Medulla oblongata (tissue), 1 donor: ENCODE measurements at regions not wholly inside any gene's neighbourhood (a gene's known extent, or its start where the extent isn't known, plus 50 kb on each side); places are given as distances from the start of the nearest gene placed in this dataset.

Source experiments
- DNase-seq: peaks from one replicate; pipeline ENCODE4 v3.0.0-alpha.2; 2015; ENCODE audit errors: extremely low spot score

DNA sequence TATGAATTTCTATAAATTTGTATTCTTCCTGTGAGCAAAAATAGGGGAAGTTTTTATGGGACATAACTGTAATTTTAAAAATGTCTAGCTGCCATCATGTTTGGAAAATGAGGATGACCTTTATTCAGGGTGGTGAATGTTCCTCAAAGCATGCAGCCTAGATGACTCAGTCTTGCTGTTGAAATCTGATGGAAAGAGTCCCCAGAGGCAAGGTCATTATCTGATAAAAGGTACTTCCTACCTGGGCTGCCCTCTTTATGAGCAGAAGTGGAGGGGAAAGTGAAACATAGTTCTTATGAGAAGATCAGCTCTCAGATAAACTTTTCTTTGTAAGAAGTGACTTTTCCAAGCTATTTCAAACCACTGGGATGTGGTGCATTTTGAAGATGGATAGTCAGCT, 1144.7 kb upstream of the PIK3C3 start:
- DNase-seq = no peak

DNA sequence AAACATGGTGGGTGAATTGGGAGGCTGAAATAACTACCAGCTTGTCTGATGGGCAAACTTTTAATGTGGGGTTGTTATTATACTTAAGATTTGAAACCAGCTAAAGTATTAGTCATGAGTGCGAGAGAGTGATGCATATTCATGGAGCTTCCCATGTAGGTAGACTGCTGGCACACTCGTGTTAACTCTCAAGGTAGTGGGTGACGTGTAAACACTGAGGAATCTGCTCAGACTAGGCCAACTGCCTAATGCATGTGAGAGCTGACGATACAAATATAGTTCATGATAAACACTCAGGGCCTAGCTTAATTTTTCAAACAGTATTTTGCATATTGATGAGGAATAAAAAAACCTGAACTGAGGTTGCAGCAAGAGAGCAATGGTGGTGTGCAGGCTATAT, 1165.7 kb upstream of the PIK3C3 start:
- no peak for DNase-seq

DNA sequence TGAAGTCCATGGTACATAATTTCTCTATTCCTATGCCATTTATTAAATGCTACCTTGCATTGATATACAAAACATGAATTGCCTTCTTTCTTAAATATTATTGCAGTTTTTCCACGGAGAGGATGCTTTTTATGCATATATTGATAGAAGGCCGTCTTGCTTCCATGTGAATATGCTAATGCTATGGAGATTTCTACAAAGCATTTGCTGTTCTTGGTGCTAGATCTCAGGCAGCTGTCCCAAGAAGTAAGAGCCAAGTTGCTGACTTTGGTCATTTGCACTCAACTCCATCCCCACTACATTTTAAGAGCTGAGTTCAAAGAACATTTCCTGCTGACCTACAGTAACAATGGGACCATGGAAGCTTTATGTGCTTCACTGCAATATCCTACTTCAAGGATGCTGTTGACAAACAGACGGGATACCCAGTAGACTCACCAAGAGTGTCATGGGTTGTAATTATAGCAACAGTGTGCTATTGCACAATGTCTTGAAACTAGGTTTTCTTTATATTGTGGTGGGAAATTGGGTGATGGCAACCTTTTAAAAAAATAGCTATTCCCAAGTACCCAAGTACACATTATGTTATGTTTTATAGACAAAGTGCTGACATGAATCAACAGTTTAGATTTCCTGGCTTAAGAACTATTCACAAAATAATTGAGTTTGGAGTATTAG, 1172.4 kb upstream of the PIK3C3 start:
- DNase-seq = no peak

- no peak for DNase-seq
Observed at GRCh38 chr18:40769786-40770185, 1185.2 kb upstream of the PIK3C3 start.

GRCh38 chr18:40760251-40760650, 1194.8 kb upstream of the PIK3C3 start:
- no peak for DNase-seq

GRCh38 chr18:40754477-40754876, 1200.6 kb upstream of the PIK3C3 start:
- DNase-seq = no peak

DNA sequence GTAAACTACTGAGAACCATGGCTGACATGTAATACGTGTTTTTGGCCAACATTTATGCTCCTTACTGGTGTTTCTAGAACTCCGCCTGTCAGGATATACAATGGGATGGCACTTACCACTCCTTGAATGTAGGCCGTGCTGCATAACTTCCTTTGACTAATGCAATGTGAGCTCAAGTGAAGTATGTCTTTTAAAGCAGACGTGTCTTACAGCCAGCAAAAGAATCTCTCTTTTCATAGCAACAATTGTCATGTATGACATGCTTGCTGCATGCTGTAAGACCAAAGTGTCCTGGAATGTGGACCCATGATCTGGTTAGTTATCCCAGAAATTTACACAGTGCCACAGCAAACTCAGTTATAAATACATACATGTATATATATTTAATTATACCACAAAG, 1202.7 kb upstream of the PIK3C3 start:
- no peak for DNase-seq

GRCh38 chr18:40751186-40751585, 1203.8 kb upstream of the PIK3C3 start:
- no peak for DNase-seq

DNA sequence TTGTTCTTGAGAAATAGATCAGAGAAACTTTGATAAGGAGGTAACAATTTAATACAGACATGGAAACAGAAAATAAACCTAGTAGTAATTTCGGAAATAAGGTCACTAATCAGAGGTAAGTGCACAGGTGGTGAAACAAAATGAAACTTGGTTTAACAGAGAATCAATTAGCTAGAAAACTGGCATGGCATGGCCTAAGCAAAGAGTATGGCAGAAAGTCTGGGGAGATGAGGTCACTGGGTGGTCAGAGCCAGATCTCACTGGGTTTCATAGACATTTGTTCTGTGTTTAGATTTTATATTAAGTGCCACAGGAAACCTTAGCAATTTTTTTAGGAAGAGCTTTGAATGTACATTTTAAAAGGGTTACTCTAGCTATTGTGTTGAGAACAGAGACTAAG, 1216.0 kb upstream of the PIK3C3 start:
- no peak for DNase-seq

GRCh38 chr18:40738321-40738880, 1216.6 kb upstream of the PIK3C3 start:
- no peak for DNase-seq

DNA sequence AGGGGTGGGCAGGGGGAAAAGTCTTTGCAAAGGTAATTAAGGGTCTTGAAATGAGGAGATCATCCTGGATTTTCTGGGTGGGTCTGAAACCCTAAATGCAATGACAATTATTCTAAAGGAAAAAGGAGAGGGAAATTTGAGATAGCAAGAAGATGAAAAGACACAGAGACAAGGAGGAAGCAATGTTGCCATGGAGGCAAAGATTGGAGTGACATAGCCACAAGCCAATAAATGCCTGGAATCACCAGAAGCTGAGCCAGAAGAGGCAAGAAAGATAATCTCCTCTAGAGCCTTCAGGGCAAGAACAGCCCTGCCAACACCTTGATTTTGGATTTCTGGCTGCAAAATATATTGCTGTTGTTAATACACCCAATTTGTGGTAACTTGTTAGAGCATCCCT, 1246.3 kb upstream of the PIK3C3 start:
- DNase-seq = no peak

DNA sequence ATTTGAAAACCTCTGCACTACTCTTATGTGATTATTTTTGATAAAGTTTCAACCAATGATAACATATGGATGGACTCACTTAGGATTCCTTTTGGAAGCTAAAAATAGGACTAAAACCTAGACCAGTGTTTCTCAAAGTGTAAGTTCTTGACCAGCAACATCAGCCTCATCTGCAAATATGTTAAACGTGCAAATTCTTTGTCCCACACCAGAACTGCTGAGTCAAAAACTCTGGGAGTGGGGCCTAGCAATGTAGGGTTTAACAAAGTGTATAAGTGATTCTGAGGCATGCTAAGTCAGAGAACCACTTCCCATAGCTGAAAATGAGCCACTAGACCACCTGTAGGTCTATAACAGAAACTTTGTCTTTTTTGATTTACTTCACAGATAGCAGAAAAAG, 1247.2 kb upstream of the PIK3C3 start:
- no peak for DNase-seq

DNA sequence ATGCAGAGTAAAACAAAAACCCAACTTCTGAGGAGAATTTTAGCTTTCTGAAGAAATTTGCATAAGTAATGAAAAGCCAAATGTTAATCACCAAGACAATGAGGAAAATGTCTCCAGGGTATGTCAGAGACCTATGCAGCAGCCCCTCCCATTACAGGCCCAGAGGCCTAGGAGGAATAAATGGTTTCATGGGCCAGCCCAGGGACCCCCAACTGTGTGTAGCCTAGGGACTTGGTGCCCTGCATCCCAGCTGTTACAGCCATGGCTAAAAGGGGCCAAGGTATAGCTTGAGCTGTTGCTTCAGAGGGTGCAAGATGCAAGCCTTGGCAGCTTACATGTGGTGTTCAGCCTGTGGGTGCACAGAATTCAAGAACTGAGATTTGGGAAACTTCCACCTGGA, 1256.9 kb upstream of the PIK3C3 start:
- DNase-seq = no peak

DNA sequence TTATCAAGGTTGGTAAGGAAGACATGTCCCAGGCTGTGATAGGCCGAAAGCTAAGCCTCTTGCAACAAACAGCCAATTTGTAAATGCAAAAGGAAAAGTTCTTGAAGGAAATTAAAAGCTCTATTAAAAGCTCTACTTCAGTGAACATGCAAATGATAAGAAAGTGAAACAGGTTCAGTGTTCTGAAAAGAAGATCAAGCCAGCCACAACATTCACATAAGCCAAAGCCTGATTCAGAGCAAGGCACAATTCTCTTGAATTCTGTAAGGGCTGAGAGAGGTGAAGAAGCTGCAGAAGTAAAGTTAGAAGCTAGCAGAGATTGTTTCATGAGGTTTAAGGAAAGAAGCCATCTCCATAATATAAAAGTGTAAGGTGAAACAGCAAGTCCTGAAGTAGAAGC, 1259.5 kb upstream of the PIK3C3 start:
- DNase-seq = no peak

GRCh38 chr18:40692871-40693270, 1262.2 kb upstream of the PIK3C3 start:
- DNase-seq = no peak

- no peak for DNase-seq
Observed at GRCh38 chr18:40690062-40690461, 1265.0 kb upstream of the PIK3C3 start.

GRCh38 chr18:40687399-40687798, 1267.6 kb upstream of the PIK3C3 start:
- no peak for DNase-seq

GRCh38 chr18:40686836-40687235, 1268.2 kb upstream of the PIK3C3 start:
- no peak for DNase-seq

GRCh38 chr18:40685219-40685618, 1269.8 kb upstream of the PIK3C3 start:
- no peak for DNase-seq

GRCh38 chr18:40678318-40678717, 1276.7 kb upstream of the PIK3C3 start:
- DNase-seq = no peak

GRCh38 chr18:40676668-40677067, 1278.4 kb upstream of the PIK3C3 start:
- DNase-seq = no peak

DNA sequence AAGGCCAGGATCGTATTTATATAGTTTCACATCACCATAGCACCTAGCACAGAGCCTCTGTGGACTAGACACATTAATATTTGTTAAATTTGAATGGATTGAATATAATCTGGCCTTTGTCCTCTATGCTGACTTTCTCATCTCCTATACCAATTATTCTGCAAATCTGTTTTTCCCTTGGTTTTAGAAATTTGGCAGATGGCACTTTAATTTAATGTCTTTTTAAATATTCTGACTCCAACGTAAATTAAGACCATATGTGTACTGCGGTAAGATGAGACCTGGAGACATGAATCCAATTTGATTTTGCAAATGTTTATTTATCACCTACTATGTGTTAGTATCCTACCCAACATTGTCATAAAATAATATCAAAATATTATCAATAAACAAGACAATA, 1281.9 kb upstream of the PIK3C3 start:
- DNase-seq = no peak

GRCh38 chr18:40672590-40672989, 1282.4 kb upstream of the PIK3C3 start:
- no peak for DNase-seq
